GM21717 (cell line): ENCODE measurements at regions not wholly inside any gene's neighbourhood (a gene's known extent, or its start where the extent isn't known, plus 50 kb on each side); places are given as distances from the start of the nearest gene placed in this dataset.
"Not testable (repeated sequence)": the region's sequence is repeated elsewhere in the genome, so short reads cannot be mapped to it uniquely, and the experiment has no call there.

Source experiments
- ATAC-seq: cut with Tn5 transposase; IDR thresholded peaks from one replicate; pipeline ENCODE4 v1.9.1; 2021; ENCODE audit warnings: mild to moderate bottlenecking, moderate library complexity; ENCODE audit not compliant: unreplicated experiment

DNA sequence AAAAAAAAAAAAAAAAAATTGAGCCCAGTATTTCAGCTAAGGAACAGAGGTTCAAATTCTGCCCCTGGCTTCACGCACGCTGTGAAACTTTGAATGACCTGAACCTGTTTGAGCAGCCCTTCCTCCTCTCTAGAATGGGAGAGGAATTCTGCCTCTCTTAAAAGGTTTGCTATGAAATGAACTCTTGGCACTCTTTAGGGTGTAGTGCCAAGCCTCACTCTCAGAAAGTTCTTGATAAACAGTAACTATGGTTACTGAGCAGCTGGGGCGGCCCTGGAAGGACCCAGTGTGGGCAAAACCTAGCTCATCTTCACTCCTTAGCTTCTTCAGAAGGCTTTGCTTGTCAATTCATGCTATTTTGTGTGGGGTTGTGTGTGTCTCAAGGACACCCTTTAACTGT is 73.7 kb downstream of the GEMIN8 start:
- ATAC-seq, result no peak

DNA sequence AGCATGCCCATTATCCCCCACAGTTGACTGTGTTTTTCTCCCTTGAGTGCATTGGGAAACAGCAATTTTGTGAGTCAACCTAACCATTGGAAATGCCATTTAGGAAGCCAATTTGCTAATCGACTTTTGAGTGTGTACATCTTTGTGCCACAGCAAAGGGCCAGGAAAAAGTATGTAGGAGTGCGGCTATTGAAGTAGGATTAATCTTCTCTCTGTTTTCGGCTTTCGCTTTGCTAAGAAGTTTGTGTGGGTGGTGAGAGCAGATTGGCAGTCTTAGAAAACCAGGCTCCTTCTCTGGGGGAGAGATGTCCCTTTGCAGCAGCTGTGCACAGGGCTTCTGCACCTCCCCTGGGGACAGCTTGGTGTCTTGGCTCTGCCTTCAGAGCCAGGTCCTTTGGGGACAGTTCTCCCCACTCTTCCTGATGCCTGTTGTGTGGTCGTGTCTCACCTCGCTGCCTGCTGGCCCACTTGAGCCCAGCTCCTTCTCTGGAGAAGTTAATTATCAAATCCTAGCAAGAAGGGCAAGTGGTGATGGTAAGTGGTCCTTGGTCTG is 74.5 kb downstream of the GEMIN8 start:
- no peak for ATAC-seq

- ATAC-seq, result no peak
Observed at GRCh38 chrX:13952581-13952980, 77.1 kb downstream of the GEMIN8 start.

DNA sequence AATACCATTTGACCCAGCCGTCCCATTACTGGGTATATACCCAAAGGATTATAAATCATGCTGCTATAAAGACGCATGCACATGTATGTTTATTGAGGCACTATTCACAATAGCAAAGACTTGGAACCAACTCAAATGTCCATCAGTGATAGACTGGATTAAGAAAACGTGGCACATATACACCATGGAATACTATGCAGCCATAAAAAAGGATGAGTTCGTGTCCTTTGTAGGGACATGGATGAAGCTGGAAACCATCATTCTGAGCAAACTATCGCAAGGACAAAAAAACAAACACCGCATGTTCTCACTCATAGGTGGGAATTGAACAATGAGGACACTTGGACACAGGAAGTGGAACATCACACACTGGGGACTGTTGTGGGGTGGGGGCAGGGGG is 83.5 kb downstream of the GEMIN8 start:
- not testable (repeated sequence) for ATAC-seq

DNA sequence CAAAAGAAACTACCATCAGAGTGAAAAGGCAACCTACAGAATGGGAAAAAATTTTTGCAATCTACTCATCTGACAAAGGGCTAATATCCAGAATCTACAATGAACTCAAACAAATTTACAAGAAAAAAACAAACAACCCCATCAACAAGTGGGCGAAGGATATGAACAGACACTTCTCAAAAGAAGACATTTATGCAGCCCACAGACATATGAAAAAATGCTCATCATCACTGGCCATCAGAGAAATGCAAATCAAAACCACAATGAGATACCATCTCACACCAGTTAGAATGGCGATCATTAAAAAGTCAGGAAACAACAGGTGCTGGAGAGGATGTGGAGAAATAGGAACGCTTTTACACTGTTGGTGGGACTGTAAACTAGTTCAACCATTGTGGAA is 83.9 kb downstream of the GEMIN8 start:
- ATAC-seq, result not testable (repeated sequence)

GRCh38 chrX:13940671-13941070 is 89.0 kb downstream of the GEMIN8 start:
- no peak for ATAC-seq

DNA sequence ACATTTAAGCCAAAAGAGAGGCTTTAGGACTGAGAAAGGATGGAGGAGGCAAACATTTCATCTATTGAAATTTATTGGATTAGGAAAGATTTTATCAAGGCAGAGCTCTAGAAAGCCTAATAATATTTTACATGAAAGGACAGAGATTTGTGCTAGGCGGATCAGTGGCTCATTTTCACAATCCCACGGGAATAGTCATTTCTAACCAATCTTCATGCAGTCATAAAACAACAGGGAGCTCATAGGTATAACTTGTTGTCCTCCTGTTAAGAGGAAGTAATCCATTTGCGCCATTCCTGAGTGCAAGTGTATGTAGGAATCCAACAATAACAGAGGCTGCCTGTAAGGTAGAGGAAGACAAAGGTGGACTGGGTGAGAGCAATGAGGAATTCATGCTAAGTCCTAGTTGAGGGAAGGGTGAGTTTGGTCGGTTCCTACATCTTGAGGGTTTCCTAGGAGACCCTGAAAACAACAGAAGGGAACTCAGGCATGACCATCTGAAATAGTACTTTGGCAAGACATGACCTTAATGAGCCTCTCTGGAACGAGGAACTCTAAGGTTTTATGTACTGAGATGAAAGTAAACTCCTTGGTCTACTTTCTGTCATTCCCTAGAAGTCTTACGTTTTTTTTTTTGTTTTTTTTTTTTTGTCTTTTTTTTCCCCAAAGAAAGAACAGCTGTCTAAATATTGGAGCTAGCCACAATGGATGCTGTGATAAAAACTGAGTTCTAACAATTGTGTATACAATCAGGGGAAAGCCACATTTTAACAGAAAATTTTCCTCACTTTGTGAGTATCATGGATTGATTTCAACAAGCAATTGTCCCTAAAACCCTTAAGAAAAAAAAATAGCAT is 89.7 kb downstream of the GEMIN8 start:
- no peak for ATAC-seq

GRCh38 chrX:13938829-13939530 is 90.7 kb downstream of the GEMIN8 start:
- ATAC-seq, result no peak

DNA sequence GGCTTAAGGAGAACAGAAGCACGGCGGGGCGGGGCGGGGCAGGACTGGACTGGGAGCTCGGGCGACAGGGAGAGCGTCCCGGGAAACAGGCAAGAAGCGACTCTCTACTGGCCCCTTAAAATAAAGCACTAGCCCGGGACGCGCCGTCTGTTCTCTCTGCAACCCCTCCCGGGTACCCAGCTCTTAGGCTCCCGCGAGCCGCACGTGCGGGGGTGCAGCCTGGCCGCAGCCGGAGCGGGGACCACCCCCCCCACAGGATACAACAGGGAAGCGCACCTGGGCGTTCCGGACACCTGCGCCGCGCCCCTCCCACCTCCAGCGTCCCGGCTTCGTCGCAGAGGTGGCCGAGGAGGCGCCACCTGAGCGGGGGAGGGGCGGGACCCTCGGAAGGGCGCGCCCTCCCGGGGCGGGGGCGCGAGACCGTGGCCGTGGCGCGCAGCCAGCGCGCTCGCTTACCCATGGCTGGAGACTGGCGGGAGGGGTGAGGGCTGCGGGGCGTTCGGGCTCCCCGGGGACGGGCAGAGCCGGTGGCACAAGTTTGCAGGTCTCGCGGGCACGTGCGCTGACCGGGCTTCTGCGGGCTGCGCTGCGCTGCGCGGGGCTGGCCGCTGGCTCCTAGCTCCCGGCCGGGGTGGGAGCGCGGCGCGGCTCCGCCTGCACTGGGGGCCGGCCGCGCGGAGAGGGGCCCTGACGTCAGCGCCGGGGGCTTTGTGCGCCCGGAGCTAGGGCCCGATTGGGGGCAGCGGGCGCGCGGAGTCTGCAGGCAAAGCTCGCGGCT is 91.5 kb downstream of the GEMIN8 start:
- ATAC-seq, result no peak

- no peak for ATAC-seq
Observed at GRCh38 chrX:13937370-13938050, 92.2 kb downstream of the GEMIN8 start.

DNA sequence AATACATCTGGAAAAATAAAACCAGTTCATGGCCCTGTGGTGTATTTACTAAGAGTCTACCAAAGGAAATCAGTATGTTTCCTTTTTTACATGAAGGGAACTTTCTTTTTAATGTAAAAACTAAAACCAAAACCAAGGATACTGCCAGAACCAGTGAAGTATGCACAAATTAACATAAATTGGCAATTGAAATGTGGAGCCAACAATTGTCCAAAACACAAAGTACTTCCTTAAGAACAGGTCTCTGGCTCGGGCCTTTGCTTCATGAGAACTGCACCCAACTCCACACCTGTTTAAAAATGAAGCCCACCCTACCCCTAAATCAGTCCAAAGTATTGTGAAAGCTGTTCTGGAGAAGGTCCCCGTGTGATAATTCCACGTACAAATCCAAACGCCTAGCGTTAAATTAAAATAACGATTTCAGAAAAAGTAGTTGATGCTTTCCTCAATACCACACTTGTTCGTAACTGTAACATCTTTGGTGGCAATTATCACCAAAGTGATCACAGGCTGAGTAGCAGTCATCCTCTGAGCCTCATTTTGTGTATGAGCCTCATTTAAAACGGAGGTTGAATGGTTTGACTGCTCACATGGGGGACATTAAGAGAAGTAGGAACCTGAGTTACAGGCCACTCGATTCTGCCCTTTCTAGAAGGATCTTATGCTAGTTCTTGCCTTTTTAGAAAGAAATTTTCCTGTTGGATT is 93.0 kb downstream of the GEMIN8 start:
- no peak for ATAC-seq

- no peak for ATAC-seq
Observed at GRCh38 chrX:13934731-13935130, 95.0 kb downstream of the GEMIN8 start.

- ATAC-seq, result no peak
Observed at GRCh38 chrX:13933851-13934250, 95.8 kb downstream of the GEMIN8 start.

GRCh38 chrX:13933352-13933751 is 96.3 kb downstream of the GEMIN8 start:
- ATAC-seq, result no peak

DNA sequence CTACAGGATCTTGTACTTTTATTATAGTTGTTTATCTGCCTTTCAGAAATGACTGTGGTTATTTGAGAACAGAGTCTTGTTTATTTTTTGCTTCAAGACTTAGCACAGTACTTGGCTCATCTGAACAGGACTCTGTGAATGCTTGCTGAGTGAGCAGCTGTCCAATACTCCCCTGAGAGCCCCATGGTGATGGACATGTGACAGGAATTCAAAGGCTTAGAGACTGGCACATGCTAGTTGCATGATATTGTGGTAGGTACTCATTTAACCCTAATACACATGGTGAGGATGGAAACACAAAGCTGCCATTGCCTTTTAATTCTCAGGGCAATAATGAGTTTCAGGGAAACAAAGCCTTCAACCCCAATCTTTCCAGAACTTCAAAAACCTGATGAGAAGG is 97.3 kb downstream of the GEMIN8 start:
- ATAC-seq, result no peak

GRCh38 chrX:13927175-13927574 is 102.5 kb downstream of the GEMIN8 start:
- no peak for ATAC-seq

GRCh38 chrX:13923845-13924244 is 105.8 kb downstream of the GEMIN8 start:
- ATAC-seq, result no peak

- ATAC-seq, result no peak
Observed at GRCh38 chrX:13923289-13923688, 106.4 kb upstream of the GPM6B start.

- ATAC-seq, result no peak
Observed at GRCh38 chrX:13917507-13917906, 100.6 kb upstream of the GPM6B start.

DNA sequence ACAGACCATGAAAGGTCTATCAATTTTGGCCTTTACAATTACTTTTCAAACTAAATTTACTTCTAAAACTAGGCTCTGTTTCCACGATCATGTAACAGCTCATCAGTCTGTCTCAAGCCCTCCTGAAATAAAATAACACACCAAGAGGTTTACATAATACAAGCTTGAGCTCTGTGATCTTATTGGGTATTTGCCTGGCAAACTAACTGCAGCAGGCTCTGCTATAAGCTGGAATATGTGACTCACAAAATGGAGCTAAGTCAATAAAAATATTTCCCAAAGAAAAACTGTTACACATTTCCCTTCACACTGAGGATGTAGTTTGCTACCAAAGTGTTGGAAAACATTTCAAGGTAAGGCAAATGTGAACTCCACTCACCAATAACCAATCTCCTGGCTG is 94.7 kb upstream of the GPM6B start:
- ATAC-seq, result no peak
